GM19025 (cell line): ENCODE measurements at regions not wholly inside any gene's neighbourhood (a gene's known extent, or its start where the extent isn't known, plus 50 kb on each side); places are given as distances from the start of the nearest gene placed in this dataset.

Experiments
- ATAC-seq: cut with Tn5 transposase; IDR thresholded peaks from one replicate; pipeline ENCODE4 v1.9.1; 2021; ENCODE audit warnings: mild to moderate bottlenecking, low read depth, moderate library complexity; ENCODE audit not compliant: unreplicated experiment

DNA sequence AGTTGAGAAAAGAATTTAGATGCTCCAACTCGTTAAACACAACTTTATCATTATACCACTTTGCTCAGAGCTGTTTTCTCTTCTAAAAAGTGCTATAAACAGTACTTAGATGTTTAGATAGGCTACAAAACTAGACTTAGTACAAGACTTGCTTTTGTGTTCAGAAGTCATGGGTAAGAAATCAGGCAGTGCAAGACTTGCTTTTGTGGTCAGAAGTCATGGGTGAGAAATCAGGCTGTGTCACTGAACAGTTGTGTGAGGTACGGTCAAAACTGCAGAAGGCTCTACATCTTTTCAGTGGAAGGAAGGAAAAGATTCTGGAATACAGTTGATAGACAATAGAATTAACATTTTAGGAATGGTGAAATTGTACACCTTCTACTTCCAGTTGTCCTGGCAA lies 239.7 kb downstream of the DNAJB9 start:
- ATAC-seq, result no peak

GRCh38 chr7:108810756-108811385 lies 241.2 kb downstream of the DNAJB9 start:
- ATAC-seq, result no peak

DNA sequence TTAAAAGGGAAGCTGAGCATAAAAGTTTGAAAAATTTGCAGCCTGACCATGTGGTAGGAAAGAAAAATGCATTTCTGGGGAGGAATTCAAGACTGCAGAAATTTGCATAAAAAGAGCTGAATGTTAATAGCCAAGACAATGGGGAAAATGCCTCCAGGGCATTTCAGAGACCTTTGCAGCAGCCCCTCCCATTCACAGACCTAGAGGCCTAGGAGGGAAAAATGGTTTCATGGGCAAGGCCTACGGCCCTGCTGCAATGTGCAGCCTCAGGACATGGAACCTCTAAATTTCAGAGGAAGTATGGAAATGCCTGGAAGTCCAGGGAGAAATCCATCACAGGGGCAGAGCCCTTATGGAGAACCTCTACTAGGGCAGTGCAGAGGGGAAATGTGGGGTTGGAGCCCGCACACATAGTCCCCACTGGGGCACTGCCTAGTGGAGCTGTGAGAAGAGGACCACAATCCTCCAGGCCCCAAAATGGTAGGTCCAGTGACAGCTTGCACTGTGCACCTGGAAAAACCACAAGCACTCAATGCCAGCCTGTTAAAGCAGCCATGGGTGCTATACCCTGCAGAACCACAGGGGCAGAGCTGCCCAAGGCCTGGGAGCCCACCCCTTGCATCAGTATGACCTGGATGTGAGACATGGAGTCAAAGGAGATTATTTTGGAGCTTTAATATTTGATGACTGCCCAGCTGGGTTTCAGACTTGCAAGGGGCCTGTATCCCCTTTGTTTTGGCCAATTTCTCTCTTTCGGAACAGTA lies 243.8 kb downstream of the DNAJB9 start:
- no peak for ATAC-seq

DNA sequence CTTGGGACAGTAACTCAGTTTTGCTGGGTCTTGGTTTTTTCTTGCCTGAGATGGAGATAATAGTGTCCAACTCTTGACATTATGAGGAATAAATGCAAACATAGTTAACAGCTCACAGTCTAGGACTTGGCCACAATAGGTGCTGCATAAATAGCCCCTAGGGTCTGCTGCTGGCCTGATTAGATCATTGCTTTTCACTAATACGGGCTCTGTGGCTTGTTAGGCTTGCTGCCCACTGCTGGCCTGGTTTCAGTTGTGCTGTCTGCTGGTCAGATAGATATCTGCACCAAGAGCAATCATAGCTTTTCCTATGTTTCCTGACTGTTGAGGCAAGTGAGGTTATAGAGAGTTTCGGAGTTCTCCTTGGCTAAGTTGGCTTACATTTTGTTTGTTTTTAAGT lies 246.1 kb downstream of the DNAJB9 start:
- ATAC-seq, result no peak

DNA sequence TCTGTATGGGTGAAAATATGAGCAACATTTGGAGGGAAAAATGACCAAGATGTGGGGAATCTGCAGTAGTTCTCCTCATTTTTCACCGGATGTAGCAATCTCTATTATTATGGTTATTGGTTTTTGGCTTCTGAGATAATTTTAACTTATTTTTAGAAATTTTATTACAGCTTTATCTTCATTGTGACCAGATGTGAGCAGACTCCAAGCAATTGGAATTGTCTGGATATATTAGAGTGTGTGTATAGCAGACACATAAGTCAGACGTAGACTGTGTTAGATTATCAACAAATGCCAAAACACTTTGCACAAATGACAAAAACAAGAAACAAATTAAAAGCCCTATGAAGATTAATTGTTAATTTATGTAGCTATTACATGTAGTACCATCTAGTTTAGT lies 249.1 kb downstream of the DNAJB9 start:
- ATAC-seq, result no peak

GRCh38 chr7:108824840-108825580 lies 255.3 kb downstream of the DNAJB9 start:
- ATAC-seq, result no peak

GRCh38 chr7:108825581-108825909 lies 255.9 kb downstream of the DNAJB9 start:
- ATAC-seq, result no peak

- ATAC-seq, result no peak
These were observed 266.6 kb downstream of the DNAJB9 start for GRCh38 chr7:108836256-108836655.

DNA sequence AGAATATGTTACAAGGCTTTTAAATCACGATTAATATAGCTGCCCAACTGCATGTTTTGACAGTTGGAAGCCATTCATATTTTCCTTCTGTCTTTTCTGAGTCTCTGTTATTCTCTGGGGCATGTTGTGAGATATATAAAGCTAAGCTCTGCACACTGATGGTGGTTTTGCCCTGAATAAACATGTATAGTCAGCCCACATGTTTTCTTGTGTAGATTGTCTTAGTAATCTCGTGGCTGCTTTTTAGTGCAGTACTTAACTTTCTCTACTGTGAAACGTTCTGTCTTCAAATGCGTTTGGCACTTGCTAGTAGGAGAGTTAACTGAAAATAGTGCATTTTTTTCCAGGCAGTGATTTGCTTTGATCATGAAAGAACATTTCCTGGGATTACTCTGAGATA lies 268.5 kb downstream of the DNAJB9 start:
- ATAC-seq, result no peak

DNA sequence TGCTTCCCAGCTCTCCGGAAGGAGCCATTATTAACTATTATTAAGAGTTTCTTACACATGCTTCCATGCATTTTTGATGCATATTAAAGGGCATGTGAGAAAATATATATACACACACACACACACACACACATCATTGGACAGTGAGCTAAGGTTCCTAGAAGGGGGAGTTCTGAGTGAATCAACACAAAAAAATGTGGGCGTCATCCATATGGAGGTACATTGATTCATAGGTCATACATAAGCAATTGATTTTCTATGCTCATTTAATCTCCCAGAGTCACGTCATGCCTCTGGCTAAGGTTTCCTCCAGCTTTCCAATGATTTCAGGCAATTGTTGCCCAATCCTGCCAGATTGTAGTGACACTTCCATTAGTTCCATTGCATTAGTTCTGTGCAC lies 269.4 kb downstream of the DNAJB9 start:
- ATAC-seq, result no peak

- ATAC-seq, result no peak
These were observed 276.3 kb downstream of the DNAJB9 start for GRCh38 chr7:108845951-108846350.

DNA sequence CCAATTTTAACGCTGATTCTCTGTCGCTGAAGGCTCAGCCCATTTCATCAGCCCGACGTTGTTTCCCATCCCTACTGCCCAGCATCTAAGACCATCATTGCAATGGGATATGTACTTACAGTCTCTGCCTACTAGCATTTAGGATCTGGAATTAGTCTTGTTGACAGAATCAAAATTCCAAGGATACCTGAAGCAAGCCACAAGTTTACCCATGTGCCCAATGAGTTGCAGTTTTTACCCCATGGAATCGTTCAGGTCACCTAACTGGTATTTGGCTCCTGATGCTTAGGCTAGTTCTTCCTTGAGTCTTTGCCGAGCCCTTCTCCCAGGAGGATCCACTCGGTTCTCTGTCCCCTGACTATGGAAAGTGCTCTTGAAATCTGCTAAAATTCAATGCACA lies 276.8 kb downstream of the DNAJB9 start:
- ATAC-seq, result no peak

- ATAC-seq, result no peak
These were observed 278.8 kb downstream of the DNAJB9 start for GRCh38 chr7:108848486-108848885.

DNA sequence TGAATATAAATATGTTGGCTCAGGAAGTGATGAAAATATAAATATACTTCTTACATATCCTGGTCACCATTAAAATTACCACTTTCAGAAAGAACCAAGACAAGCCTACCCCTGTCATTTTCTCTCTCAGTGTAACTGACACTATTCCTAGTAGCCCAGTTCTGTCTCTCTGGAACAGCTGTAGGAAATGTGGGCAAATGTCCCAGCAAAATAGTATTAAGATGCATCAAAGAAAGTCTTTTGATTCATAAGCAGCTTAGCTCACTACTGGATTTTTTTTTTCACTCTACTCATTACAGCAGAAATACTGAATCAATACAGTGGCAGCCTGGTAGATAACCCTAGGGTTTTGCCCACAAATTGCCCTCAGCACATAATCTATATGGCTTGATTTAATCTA lies 290.9 kb downstream of the DNAJB9 start:
- no peak for ATAC-seq

DNA sequence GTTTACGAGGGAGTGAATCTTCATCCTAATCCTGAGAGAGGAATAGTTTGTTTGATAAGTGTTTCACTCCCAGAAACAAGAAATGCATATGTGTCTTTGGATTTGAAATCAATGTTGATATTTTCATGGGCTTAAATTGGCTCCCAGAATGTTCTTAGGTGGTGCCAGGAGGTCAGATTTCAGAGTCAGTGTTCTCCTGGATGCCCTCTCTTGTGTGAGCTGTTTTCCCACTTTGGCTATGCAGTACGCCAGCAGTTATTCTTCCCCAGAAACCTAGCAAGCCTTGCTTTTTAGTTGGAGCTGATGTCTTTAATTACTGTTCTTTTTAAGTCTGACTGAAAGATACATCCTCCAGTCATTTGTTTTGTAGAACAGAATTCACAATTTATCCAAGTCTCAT lies 291.4 kb downstream of the DNAJB9 start:
- ATAC-seq, result no peak

DNA sequence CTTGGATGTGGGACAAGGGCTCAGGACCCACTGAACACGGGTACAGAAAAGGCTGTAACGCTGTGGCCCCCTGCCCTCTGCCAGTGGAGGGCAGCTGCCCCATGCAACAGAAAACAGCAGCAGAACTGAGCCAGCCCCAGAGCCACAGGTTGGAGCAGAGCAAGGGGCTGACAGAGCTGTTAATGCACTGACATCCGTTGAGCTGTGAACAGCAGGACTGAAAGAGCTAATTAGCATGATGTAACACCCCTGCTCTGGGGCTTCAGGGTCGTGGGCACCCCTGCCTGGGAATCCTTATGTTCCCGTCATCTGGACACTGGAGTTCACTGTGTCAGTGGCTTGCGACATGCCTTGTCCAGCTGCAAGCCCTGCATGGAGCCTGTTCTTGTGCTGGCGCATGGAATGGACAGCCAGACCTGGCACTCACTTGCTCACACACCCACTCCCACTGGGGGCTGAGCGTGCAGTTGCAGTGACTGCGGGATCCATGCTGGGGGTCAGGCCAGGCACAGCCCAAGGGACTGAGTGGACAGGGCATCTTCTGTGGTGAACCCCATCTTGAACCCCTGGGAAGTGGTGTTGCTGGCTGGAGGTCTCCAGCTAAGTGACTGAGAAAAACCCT lies 293.7 kb downstream of the DNAJB9 start:
- no peak for ATAC-seq

- no peak for ATAC-seq
These were observed 299.4 kb downstream of the DNAJB9 start for GRCh38 chr7:108869070-108869469.

DNA sequence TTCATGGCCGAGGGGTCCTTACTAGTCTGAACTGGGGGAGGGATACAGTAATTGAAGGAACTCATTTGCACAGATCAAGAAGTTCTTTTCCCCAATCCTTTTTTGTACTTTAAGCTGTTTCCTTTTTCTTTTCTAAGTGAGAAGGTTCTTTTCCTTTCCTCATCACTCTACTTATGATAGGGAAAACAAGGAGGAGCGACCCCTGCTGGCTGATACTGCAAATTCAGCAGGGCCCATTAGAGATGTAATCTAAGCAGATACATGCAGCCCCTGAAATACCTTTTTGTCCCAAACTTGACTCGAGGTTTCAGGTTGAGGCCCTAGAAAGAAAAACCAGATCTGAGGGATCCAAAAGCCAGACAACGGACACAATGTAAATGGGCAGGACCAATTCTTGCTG lies 305.5 kb downstream of the DNAJB9 start:
- ATAC-seq, result no peak

GRCh38 chr7:108890862-108891261 lies 321.2 kb downstream of the DNAJB9 start:
- ATAC-seq, result no peak

DNA sequence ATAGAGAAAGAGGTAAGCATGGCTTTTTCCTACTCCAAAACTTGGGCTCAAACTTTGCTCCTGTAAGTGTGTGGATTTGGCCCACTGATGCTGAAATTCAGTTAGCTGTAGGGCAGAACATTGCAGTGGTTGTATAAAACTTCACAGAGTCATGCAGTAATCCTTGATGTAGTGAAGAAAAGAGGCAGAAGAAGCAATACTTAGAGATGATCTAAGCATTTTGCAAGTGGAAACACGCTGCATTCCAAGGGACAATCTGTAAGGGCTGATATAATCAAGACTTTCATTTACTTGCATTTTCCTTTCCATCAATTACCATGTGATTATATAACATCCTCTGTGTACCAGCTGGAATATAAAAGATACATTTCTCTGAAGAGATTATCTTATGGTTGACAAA lies 338.8 kb downstream of the DNAJB9 start:
- ATAC-seq, result no peak

DNA sequence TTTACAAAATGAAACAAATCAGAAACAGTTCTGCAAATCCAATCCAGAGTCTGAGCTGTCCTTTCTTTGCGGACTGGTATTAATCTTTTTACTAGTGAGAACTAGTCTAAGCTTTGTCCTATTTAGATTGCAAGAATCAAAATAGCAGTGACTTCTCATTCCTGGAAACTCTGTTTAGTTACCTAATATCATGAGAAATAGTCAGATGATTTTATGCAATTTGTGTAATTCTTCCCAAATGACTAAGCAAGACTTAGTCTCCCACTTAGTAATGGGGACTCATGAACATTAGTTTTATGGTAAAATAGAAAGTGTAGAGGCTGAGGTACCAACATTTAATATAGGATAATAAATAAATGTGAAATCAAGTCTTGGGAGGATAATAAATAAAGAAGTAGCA lies 341.3 kb downstream of the DNAJB9 start:
- ATAC-seq, result no peak
